NCI-H2107 treated with DMSO at 0.1 percent for 48 hours (cell line): ENCODE measurements at regions not wholly inside any gene's neighbourhood (a gene's known extent, or its start where the extent isn't known, plus 50 kb on each side); places are given as distances from the start of the nearest gene placed in this dataset.

Source experiments
- DNase-seq: peaks from one replicate; lab custom pipeline; 2025; ENCODE audit not compliant: unreplicated experiment; lab: John Stamatoyannopoulos, UW

DNA sequence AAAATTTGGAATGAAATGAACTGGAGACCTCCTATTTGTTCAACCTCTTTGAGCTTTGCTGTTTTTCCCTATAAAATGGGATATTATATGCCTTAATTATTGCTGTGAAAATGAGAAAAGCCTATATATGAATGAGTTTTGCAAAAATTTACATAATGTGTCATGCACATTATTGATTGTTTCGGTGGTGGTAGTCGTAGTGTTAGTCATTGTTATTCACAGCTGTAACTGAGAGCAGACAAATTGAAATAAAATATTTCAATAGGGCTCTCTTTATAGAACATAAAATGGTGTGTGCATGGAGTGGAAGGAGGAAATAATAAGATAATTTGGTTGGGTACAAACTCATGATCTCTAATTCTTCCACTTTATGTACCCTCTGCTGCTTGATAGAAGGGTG, 153.7 kb upstream of the GADL1 start:
- DNase-seq: no peak

DNA sequence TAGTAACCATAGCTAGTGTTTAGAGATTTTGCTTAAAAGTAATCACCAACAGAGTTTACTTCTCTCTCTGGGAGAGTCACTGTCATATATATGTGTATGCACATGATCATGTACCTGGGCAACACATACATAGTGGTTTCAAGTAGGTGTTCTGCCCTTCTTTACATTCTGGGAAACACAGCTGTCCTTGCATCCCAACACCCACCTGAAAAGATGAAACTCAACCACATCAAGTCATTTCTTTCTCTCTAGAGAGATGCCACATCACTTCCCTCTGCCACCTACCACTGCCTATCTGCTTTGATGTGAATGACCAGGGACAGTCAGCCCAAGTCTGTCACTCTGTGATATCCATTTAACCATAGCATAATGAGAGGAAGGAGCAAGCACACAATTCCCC, 155.8 kb upstream of the GADL1 start:
- DNase-seq: no peak

DNA sequence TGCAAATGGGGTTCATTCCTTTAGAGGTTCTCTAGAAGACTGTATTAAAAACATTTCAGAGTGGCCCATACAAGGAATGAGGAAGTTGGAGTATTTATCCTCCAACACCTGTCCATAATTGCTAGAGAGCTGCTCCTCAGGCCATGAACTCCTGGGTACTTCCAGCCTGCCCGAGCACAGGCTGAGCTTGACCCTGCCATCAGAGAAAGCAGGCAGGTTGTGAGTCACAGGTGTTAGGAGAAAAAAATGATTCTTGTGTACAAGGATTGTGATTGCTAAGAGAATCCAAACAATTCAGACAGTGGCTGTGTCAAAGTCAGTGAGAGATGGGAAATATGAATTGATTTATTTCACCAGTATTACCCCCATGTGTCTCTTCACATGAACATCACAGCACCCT, 156.8 kb upstream of the GADL1 start:
- DNase-seq: no peak

DNA sequence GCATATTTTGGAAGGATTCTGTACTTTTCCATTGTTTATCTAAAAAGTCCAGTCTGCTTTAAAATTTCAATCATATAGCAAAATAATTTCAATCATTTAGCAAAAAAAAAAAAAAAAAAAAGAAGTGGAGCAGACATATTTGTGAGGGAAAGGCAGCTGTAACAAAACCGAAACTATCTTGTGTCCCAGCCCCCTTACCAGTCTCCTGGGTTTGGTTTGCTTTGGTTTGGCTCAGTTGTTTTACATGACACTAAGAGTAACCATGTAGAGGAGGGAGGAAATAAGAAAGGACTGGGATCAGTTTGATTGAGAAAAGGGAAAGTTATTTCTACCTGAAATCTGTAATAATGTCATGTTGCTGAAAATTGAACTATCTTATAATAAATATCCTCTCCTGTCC, 158.8 kb upstream of the GADL1 start:
- no peak for DNase-seq

DNA sequence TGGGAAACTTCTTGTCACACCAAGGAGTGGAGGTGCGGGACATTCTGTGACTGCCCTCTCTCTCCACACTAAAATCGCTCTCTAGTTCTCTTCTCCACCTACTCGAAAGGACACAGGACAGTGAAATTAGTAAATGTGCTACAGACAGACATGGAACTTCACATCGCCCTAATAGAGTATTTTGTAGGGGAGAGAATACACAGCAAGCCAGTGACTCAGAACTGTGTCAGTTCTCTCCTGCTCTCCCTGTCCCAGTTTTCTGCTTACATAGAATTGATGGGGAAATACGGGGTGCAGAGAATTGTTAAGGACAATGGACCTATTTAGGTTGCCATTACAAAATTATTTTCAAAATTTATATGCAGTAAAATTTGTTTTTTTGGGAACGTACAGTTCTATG, 159.6 kb upstream of the GADL1 start:
- DNase-seq: no peak

DNA sequence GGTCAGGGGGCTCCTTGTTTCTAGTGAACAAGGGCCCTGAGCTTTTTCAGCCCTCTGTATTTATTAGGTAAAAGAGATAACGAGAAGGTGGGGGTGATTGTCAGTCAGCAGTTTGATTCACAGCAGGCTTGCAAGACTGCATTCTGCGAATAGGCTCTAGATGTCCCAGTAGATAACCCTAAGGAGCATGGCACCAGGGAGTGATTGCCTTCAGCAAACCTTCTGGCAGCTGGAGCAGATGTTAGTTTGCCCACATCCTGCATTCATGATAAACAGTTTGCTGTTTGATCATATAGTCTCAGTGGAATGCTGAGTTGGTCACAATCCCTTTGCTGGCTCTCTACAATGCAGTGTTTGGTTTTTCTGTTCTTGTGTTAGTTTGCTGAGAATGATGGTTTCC, 161.3 kb upstream of the GADL1 start:
- no peak for DNase-seq

DNA sequence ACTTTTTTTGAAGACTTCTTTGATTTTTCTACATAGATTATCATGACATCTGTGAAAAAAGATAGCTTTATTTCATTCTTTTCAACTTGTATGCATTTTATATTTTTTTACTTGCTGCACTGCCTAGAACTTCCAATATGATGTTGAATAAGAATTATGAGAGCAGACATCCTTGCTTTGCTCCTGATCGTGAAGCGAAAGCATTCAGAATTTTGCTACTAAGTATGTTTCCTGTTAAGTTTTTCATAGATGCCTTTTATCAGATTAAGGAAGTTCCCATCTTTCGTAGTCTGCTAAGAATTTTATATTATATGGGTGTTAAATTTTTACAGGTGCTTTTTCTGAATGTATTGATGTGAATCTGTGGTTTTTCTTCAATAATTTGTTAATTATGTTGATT, 163.4 kb upstream of the GADL1 start:
- DNase-seq: no peak

DNA sequence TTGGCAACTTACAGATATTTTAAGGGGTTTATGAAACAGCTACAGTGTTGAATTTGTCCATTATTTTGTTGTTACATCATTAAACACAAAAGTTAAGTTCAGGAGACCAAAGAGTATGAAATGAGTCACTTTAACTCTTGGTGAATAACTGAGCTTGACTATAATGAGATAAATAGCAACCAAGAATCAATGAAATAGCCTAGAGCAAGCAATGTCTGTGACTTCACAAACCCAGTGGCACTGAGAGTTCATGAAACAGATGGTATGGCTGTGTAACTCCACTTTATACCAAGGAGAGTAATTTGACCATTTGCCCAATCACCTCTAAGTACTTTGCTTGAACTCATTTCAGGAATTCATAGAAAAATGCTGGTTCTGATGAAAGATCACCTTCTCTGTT, 169.6 kb upstream of the GADL1 start:
- DNase-seq: no peak

DNA sequence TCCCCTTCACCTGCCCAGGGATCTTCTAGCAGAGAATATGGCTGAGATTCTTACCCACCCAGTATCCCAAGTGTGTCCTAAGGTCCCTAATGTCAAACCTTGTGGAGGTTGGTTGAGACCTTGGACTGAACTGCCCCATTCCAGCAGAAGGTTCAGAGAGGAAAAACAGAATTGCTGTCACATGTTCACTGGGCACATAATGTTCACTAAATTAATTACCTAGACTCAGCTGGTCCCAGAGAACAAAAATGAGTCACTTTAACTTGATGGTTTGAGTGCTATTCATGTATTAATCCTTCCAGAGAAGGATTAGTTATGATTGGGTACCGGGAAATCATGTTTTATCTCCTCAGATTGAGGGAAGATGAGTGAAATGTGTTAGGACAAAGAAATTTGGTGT, 171.3 kb upstream of the GADL1 start:
- no peak for DNase-seq

DNA sequence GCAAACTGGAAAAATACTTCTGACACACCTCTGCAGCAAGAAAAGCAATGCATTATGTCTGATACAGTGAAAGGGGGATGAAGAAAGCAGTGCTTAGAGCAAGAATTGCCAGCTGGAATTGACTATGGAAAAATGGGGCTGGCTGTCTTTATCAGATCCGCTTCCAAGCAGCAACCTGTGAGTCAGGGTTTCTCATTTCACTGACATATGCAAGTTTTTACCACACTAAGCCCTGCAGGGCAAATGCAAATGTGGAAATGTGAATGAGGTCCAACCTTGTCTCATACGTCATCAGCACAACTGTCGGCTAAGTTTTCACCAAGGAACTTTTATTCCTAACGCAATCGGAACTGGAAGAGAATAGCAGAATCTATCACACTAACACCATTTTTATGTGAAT, 172.5 kb upstream of the GADL1 start:
- no peak for DNase-seq

DNA sequence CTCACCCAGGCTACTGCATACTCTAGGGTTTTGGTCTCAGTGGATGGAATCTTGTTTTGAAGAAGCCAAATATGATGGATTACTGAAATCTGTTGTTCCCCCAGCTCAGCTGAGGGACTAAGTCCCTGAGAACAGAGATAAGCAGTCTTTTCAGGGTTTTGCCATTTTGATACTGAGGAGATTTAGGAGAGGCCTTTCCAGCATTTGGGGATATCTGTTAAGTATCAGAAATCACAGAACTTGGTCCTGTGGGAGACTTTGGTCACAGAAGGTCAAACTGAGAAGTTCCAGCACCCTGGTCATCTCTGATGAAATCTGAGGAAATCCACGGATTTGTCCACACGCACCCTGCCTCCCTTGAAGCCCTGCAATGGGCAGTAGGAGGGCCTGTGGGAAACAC, 181.0 kb upstream of the GADL1 start:
- no peak for DNase-seq

DNA sequence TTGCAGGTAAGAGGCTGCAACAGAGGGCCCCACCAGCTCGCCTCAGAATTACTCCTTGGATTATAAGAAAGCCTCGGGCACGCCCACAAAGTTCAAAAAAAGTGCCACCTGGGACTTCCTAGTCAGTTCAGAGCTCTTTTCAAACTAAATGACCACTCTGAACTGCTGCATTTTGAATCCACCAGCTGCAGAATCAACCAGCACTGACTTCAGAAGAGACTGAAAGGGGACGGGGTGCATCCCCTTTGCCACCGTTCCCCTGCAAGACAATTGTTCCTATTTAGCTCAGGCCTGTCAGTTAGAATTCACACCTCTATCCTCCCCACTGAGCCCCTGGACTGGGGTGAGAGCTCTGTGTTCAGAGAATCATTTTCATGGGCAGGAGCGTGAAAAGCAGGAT, 181.4 kb upstream of the GADL1 start:
- no peak for DNase-seq

DNA sequence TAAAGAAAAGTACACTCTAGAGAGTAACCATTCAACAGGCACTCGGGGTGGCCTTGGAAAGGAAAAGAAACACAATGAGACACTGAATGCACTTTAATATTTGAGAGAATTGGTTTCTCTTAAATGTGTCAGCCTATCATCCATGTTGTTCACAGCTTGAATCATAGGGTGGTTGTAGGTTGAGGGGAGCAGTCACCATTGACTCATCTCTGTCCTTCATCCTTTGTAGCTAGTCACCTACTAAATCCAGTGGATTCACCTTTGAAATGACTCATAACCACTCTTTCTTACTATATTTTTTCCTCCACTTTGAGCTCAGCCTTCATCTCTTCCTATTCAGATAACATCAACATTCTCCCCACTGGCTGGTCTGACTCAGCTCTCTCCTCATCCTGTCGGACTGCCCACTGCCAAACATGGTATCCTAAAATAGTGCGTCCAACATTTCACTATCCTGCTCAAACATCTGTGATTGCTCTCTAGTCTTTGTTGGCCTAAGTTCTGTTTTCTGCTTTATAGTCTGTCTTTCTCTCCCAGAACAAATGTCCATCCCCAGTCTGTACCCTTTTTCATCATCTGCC, 182.7 kb upstream of the GADL1 start:
- no peak for DNase-seq

DNA sequence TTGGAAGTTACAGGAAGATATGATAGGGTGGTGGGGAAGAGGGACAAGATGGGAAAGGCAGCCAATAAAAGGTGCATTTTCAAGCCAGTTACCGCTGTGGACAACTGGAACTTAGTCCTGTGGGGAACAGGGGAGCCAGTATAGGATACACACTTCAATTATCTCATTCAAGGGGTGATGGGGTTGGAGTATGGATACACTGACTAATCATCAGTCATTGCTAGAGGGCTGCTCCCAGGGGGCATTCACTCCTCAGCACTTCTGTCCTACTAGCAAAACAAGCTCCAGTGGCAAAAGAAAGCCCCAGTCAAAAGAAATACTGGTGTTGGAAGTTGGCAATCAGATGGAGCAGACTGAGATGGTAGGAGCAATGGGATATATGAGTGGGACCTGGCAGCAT, 183.4 kb upstream of the GADL1 start:
- DNase-seq: no peak

DNA sequence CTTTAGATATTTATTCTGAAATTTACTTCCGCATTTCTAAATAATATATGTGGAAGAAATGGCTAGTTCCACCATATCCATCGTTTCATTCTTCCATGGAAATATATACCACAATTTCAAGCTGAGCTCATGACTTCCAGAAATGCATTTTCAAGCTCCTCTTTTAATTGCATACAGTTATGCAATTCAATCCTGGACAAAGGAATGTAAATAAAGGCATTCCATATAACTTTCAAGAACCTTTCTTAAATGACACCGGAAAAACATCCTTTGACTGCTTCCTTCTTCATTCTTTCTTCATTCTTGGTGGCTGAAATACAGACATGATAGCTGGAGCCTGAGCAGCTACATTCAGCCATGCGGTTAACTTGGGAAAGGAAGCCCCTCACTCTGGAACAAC, 185.2 kb upstream of the GADL1 start:
- DNase-seq: no peak

DNA sequence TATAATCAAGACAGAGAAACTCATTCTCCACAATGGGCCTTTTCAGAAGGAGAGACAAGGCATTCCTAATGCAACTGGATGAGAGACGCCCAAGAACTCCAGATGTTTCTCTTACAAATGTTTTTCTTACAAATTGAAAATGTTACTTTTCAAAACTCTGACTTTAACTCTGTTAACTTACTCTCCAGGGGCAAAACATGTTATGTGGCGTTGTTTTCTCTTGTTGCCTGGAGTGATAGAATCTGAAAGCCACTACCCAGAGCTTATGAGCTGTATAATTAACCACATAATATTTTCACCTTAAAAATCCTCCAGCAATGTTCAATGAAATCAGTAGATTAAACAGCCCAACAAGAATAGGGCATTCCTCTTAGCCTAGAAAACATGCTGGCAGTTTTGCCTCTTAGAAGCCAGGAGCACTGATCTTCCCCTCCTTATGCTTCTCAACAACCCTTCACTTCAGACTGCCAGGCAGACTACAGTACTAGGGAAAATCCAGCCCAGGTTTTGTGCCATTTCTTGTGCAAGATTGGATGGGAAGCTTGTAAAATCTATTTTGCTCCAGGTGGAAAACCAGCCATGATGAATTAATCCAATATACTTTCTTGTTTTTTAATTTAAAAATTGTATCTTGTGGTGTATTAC, 186.7 kb upstream of the GADL1 start:
- DNase-seq: no peak

DNA sequence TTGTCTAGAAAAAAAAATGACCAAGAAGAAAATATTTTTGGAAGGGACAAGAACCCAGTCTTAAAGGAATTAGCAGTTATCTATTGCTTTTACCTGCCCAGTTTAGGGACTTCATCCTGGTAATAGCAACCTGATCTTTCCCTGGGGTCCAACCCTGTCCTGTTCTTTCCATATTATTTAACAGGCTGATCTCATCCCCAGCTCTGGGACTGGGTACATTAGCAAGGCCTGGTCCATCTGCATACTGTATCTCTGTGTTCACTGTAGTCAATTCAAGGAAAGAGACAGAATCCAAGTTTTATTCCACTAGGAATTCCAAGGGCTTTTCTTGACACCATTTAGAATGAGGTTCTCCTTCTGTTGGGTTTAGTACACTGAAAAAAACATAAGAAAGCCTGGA, 191.7 kb upstream of the GADL1 start:
- DNase-seq: no peak

DNA sequence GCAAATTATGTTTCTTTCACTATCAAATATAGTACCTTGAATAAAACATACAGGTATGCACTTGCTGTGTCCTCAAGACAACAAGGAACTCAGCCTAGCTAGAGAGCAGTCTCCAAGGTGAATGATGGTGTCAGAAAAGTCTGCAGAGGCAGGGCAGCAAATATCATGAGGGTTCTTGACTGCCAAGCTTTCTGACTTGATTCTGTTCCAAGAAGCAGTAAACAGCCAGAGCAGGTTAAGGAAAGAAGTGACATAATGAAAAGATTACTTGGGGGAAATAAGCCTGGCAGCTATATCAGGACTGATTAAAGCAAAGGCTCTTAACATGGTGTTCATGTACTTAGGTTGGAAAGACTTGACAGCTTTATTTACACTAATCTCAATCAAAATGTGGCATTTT, 192.2 kb upstream of the GADL1 start:
- DNase-seq: no peak

DNA sequence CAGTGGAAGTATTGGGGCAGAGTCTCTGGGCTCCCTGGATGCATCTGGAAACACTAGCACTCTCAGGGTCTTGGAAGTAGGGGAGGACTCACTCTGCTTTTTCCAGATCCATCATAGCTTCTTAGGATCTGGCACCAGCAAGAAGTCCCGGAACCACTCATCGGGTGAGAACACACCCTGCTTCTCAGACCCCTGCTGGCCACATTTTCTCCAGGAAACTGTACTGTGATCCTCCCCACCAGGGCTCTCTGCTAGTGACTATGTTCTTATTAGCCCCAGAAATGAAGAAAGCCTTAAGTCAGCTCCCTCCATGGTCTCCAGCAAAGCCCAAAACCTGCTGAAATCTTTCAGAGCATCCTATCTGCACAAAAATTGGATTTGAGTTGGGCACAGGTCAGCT, 197.3 kb upstream of the GADL1 start:
- no peak for DNase-seq

DNA sequence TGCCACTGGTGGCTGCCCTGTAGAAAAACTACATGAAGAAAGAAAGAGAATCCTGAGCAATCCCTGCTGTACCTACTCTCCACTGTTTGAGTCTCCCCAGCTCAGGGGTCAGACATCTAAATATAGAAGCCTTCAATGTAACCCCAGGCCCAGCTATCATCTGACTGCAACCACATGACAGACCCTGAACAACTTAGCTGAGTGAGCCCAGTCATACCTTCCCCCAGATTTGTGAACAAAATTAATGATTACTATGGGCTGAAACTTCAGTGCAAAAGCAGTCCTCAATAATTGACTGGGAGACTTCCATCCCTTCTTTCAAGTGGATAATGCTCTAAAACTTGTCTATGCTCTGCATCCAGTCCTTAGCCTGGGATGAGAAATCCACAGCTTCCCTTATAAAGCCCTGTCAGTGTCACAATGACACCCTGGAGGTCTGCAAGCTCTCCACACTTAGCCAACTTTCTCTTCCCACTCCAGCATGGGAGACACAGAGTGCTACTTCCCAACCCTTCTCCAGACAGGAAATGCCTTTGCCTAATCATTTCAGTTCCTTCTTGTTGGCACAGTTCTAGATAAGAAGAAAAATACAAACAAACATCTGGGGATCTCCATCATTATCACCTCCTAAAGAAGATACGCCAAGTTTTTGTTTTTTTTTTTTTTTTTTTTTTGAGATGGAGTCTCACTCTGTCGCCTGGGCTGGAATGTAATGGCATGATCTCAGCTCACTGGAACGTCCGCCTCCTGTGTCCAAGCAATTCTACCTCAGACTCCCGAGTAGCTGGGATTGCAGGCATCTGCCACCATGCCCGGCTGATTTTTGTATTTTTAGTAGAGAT, 198.5 kb upstream of the GADL1 start:
- DNase-seq: no peak

DNA sequence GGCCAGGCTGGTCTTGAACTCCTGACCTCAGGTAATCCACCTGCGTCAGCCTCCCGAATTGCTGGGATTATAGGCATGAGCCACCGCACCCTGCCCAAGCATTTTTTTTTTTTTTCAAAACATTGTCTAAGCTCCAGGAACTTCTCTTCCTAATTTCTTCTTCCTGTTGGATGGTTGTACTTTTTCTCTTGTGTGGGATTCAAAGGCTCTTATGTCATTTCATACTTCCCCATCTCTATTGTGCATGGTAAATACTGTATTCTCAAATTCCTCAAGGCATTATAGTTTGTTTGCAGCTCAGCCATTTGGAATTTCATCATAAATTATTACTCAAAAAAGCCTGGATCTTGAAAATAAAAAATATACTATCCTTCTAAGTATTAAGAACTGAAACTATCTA, 199.1 kb upstream of the GADL1 start:
- no peak for DNase-seq

DNA sequence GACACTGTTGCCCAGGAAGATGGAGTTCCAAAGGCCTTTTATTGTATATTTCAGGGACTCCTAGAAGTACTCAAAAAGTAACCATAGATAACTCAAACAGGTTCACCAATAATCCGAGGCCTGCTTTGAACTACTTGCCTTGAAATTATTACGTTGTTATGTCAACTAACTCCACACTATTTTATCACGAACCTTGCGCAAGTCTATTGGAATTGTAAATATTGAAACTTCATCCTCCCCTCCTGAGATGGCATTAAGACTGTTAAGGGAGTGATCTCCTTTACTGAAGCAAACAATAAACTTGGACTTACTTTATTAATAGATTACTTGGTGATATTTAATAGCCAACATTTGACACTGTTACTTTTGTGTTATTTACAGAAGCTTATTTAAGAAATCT, 199.6 kb upstream of the GADL1 start:
- no peak for DNase-seq

DNA sequence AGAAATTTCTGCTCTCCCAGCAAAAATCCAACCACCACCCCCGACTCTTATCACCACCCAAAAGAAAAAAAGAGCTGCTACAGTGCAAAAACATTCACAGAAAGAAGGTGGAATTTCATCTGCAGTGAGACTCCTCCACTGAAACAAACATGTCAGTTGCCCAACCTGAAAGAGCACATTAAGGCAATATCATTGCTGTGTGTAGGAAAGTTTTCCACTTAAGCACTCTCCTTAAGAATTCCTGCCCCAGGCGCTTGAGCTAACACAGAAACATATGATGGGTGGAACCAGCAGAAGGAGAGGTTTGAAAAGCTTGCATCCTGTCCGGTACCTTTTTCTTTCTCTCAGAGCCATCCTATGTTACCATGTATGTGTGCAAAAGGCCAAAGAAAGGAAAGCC, 200.8 kb upstream of the GADL1 start:
- DNase-seq: no peak
